Smooth muscle cell of the brain vasculature (primary cell): ENCODE measurements at regions not wholly inside any gene's neighbourhood (a gene's known extent, or its start where the extent isn't known, plus 50 kb on each side); places are given as distances from the start of the nearest gene placed in this dataset.
"Not testable (repeated sequence)": the region's sequence is repeated elsewhere in the genome, so short reads cannot be mapped to it uniquely, and the experiment has no call there.

ENCODE experiments used
- DNase-seq: peaks from one replicate; pipeline ENCODE4 v3.0.0-alpha.2; 2012; ENCODE audit warnings: low read depth, low spot score

- no peak for DNase-seq
These were observed 55.6 kb downstream of the SOWAHC start for GRCh38 chr2:109669731-109670130.

GRCh38 chr2:109670556-109671411, 56.6 kb downstream of the SOWAHC start:
- no peak for DNase-seq

DNA sequence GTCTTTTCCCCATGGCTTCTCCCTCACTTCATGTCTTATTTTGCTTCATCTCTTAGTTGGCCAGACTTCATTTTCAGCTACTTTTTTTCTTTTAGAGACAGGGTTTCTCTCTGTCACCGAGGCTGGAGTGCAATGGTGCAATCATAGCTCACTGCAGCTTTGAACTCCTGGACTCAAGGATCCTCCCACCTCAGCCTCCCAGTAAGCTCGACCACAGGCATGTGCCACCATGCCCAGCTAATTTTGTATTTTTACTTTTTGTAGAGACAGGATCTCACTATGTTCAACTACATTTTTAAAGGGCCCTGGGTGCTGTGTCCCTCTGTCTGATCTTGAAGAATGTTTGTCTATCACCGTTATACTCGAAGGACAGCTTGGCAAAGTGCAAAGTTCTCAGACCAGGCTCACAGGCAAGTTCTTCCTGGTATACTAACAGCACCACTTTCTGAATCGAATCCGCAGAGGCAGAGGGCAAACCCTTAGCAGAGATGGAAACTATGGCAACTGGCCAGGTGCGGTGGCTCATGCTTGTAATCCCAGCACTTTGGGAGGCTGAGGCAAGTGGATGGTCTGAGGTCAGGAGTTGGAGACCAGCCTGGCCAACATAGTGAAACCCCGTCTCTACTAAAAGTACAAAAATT, 60.9 kb downstream of the SOWAHC start:
- DNase-seq = no peak

DNA sequence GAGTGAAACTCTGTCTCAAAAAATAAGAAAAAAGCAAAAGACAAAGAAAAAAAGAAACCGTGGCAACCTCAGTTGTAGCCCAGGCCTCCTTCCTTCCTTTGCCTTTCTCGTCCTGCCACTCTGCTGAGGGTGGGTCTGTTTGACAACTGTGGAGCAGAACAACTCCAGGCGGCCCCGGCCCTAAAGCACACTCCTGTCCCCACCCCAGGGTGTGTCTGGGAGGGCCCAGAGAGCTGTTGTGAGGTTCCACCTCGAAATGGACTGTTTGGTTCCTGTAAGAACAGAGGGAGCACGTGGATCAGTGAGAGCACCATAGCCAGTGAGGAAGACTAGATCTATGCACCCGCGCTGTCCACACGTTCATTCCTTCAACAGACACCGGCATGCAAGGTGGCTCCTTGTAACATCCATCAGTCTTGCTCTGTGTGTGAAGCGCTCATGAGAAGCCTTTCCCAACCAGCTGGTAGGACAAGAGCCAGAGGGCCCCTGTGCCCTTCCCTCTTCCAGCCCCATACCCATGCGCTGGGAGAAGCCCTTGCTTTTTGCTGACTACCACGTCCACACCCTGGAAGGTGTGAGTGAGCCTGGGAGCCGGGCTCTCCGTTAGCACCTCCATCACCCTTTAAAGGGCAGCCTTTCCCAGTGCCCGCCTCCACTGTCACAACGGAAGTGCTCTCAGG, 61.6 kb downstream of the SOWAHC start:
- no peak for DNase-seq

DNA sequence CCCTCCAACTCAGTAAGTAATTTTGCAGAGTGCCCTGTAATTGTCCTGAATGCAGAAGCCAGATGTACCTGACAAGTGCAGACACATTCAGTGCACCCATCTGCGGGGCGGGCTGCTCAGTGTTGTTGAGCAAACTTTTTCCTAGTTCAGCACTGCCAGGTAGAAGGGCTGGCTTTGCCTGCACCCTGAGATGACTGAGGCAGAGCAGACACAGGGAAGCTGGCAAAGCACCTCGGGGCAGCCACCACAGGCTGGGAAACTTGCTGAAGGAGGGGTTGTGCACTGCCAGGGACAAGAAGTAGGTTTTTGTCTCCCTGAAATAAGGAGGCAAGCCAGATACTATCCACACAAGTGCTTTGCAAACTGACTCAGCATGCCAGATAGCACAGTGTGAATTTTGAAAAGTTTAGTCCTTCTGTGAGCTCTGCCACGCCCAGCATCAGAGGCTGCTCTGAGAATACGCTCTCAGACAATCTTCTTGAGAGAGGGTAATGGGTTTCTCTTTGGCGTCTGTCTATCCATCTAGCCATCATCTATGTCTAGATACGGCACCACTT, 62.3 kb downstream of the SOWAHC start:
- DNase-seq = no peak

DNA sequence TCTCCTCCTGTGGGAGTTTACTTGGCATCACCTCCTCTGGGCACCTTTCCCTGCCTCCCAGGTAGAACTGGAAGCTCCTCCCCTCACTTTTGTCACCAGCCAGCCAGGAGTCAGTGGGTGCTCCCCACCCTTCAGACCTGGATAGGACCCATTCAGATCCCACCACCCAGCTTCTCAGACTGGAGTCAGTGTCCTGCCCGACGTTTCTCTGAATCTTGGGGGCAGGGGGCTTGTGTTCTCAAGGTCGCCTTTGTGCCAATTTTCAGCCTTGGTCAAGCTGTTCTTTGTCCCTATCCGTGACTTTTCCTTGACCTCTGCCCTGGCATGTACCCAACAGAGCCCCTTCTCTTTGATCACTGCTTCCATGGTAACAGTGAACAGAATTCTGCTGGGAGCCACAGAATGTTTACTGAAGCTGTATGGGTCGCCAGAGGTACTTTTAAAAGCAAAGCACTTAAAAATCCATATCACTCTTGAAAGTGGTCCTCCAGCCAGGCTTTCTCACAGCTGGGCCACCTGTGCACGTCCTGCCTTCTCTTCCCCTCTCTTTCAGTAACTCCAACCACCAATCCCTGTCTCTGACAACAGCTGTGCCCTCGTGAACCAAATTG, 63.1 kb downstream of the SOWAHC start:
- not testable (repeated sequence) for DNase-seq

DNA sequence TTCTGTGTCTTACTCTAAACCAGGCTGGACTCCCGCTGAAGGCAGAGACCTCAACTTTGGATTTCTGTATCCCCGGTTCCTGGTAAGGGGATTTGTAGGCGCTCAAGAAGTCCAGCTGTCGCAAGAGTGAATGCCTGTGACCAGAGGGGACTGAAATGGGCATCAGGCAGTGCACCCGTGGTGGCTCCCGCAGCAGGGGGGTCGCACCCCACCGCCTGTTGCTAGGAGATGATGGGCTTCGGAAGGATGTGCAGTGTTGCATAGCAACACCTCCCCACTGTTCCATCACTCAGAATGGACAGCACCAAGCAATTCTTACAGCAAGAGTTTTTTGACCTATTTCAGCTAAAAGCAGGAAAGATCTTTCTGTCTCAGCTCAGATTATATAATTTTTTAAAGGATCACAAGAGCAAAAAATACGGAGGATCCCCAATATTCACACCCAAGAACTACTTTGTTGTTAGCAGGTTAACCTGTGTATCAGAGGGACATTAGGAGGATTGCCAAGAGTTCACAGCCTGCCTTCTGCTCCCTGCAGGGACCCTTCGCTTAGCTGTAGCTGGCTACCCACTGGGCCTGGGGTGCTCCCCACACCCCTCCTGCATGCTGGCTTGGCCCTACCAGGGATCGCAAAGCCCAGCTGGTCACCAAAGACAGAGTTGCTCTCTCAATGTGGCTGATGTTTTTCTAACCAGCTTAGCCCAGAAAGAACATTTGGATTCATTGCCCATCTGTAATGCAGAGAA, 63.8 kb downstream of the SOWAHC start:
- DNase-seq = no peak

- not testable (repeated sequence) for DNase-seq
These were observed 64.6 kb downstream of the SOWAHC start for GRCh38 chr2:109678724-109679201.

GRCh38 chr2:109679225-109679624, 65.1 kb downstream of the SOWAHC start:
- no peak for DNase-seq

DNA sequence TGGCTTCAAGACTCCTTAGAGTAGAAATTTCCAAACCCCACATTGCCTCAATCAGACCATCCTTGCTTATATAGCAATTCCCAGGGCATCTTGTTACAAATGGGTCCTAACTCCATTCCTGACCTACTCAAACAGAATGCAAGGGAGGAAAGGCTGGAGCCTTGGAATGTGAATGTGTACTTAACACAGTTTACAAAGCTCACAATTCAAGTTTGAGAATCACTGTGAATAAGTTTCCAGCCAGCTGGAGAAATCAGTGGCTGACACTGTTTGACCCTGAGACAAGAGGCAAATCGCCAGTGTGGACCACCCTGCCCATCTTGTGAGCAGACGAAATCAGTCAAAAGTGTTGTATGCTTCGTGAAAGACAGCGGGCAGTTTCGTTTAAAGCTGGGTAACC, 65.5 kb downstream of the SOWAHC start:
- no peak for DNase-seq

DNA sequence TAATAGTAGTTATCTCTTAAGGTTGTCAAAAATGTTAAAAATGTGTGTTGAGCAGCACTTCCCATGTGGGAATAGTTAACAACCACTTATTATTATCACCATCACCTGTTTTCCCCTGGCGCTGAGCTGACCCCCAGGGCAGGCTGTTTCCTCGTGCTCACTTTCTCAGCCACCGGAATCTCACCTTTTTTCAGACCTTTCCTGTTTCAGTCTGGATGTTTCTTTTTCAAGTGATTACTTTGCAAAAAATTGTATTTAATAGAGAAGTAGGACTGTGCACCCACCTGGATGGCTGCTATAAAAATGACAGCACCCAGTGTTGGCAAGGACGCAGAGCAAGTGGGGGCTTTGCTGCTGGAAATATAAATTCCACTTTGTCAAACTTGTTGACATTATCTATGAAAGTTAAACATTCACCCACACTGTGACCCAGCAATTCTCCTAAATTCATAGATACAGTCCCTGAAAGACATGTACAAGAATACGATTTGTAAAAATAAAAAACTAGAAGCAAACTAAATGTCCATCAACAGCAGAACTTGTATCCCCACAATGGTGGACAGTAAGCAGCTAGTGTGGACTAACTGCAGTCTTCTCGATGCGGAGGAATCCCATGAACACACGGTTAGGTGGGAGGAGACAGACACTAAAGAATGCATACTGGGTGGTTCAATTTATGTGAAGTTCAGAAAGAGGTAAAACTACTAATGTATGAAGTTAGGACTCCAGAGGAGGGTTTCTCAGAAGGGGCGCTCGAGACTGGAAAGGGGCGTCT, 66.5 kb downstream of the SOWAHC start:
- DNase-seq = no peak

- no peak for DNase-seq
These were observed 67.6 kb downstream of the SOWAHC start for GRCh38 chr2:109681633-109682380.

- no peak for DNase-seq
These were observed 69.3 kb downstream of the SOWAHC start for GRCh38 chr2:109683452-109683851.

- no peak for DNase-seq
These were observed 71.3 kb downstream of the SOWAHC start for GRCh38 chr2:109685453-109685852.

DNA sequence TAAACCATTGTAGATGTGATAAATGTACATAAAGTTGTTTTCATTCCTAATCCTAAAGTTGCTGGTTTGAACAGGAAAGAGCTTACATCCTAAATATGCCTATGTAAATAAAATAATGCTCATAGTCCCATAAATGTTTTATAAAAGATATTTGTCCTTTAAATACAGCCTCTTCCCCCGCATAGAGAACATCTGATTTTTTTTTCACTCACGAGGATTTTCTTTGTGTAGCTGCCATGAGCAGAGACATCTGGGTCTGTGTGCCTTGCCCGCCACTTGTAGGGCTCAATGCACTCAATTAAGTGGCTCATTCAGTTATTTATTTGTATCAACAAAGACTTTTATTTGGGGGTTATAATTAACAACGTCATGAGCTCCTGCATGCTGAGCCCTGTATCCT, 72.8 kb downstream of the SOWAHC start:
- DNase-seq = no peak

- DNase-seq = no peak
These were observed 75.2 kb downstream of the SOWAHC start for GRCh38 chr2:109689182-109689930.

DNA sequence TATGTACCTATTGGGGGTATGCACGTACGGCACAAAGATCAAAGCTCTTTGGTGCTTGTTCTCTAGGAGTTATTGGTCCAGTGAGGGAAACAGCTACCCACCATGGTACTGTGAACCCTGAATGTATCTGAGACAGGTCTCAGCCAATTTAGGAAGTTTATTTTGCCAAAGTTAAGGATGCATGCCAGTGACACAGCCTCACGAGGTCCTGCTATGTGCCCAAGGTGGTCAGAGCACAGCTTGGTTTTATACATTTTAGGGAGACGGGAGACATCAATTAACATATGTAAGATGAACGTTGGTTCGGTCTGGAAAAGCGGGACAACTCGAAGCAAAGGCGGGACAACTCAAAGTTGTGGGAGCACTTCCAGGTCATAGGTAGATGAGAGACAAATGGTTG, 75.8 kb downstream of the SOWAHC start:
- no peak for DNase-seq

DNA sequence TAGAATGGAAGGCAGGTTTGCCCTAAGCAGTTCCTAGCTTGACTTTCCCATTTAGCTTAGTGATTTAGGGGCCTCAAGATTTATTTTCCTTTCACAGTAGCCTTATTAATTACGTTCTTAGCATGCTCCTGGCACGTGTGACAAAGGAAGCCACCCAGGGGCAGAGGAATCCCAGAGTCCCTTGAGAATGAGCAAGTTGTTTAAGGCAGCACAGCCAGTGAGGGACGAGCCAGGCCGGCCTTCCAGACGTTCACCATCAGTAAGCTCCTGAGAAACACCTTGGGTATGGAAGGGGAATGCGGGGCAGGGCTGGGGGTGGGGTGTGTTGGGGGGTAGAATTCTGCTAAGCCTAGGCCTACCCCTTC, 76.3 kb downstream of the SOWAHC start:
- DNase-seq = no peak
